Mesothelial cell of epicardium (in vitro differentiated cells): ENCODE measurements at regions not wholly inside any gene's neighbourhood (a gene's known extent, or its start where the extent isn't known, plus 50 kb on each side); places are given as distances from the start of the nearest gene placed in this dataset.

Experiments used
- DNase-seq, 2 experiments: peaks; one replicate each; pipeline ENCODE4 v3.0.0; 2021; ENCODE audit warnings: low spot score in 2 of 2; ENCODE audit not compliant: unreplicated experiment in 2 of 2
- H3K27ac Mint-ChIP-seq: 2 replicates; pipeline ENCODE4 v1.8.0; 2021; ENCODE audit warnings: mixed read lengths
- H3K27me3 Mint-ChIP-seq: 2 replicates; pipeline ENCODE4 v1.8.0; 2021; ENCODE audit warnings: low read depth, mixed read lengths
- H3K36me3 Mint-ChIP-seq: 2 replicates; pipeline ENCODE4 v1.8.0; 2021; ENCODE audit warnings: mixed read lengths
- H3K4me1 Mint-ChIP-seq: 2 replicates; pipeline ENCODE4 v1.8.0; 2021; ENCODE audit warnings: mixed read lengths
- H3K4me3 Mint-ChIP-seq: 2 replicates; pipeline ENCODE4 v1.8.0; 2021; ENCODE audit warnings: mild to moderate bottlenecking, moderate library complexity, mixed read lengths
- H3K9me3 Mint-ChIP-seq: 2 replicates; pipeline ENCODE4 v1.8.0; 2021; ENCODE audit warnings: mixed read lengths
- TF ChIP-seq, protein P1 (sequence below): fragments of 200-600 bp; sonication (generic); IDR thresholded peaks from one replicate; pipeline ENCODE4 v1.5.0; 2021; ENCODE audit warnings: antibody characterized with exemption; ENCODE audit not compliant: unreplicated experiment

DNA sequence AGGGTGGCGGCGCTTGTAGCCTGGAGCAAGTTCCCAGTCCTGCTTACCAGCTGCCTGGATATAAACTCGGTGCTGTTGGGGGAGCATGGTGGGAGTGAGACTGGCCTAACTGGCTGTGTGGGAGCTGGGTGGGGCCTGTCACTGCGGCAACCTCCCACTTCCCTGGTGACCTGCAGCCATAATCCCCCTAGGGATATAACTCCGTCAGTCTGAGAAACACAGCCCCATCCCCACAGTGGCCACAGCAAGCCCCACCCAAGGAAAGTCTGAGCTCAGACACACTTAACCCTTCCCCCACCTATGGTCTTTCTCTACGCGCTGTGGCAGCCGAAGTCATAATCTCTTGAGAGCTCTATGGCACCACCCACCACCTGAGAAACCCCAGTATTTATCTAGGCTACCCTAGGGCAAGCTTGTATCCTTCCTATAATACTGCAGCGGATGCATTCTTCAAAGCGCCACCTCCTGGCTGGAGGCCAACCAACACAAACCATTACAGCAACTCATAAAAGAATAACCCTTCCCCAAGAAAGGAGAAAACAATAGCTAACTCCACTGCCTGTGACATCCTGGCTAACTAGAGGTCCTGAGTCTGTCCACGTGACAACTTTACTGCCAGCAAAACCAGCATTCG lies 57.4 kb downstream of the ZNF648 start:
- Mint-ChIP-seq H3K4me3 (peak overlapping the region; percentile 50), H3K9me3 (peaks cover 29% of the 10 kb centered on the region), H3K27ac (peak overlapping the region; percentile 56), H3K4me1 (peaks cover 18% of the 10 kb centered on the region), H3K27me3 (peaks cover 6% of the 10 kb centered on the region), H3K36me3 (no peaks in the 10 kb centered on the region)
- DNase-seq, result peak in 1 of 2 experiments; percentile 41
- TF ChIP-seq, protein P1, sequence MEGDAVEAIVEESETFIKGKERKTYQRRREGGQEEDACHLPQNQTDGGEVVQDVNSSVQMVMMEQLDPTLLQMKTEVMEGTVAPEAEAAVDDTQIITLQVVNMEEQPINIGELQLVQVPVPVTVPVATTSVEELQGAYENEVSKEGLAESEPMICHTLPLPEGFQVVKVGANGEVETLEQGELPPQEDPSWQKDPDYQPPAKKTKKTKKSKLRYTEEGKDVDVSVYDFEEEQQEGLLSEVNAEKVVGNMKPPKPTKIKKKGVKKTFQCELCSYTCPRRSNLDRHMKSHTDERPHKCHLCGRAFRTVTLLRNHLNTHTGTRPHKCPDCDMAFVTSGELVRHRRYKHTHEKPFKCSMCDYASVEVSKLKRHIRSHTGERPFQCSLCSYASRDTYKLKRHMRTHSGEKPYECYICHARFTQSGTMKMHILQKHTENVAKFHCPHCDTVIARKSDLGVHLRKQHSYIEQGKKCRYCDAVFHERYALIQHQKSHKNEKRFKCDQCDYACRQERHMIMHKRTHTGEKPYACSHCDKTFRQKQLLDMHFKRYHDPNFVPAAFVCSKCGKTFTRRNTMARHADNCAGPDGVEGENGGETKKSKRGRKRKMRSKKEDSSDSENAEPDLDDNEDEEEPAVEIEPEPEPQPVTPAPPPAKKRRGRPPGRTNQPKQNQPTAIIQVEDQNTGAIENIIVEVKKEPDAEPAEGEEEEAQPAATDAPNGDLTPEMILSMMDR, result no peak

DNA sequence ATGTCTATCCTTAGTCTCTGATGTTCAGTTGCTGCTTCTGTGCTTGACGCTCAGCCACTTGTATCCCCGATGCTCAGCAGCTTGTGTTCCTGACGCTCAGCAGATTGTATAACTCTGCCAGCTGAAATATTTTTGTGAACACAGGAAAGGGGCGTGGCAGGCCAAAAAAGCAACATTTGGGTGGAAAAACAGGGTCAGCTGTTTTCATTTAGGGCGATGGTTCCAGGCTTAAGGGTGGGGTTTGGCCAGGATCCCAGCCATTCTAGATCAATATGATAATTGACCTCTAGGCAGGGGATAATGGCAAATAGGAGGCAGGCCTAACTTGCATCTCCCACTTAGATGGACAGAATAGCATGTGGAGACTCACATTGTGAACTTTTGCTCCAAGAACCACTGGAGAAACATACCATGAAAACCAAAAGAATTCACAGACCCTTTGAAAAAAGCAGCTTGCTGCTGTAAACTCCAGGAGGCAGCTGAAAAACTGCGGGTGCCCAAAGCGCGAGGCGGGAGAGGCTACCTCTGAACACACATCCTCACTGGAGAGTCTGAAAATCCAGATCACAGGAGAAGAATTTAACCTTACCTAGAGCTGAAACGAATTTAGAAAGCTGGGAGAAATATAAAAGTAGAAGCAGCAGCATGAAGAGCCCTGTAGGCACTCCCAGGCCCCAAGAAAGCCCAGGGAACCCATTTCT lies 58.3 kb downstream of the ZNF648 start:
- H3K27me3 Mint-ChIP-seq, result peaks cover 13% of the 10 kb centered on the region
- H3K27ac Mint-ChIP-seq, result peak overlapping the region; percentile 84

DNA sequence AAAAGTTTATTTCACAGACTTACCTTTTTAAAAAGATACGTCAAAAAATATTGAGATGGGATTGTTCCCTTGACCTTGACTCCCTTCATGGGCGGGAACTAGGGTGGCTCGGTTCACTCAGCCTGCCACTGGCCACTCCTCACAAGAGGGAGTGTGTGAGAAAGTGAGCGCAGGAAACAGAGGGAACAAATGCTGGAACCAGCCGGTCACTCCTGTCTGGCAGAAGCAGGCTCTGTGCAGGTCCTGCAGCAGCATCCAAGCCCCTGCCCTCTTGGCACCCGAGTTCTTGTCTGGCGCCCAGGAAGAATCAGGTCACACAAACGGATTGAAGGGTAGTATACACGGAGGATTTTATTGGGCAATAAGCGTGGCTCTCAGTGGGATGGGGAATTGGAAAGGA lies 58.9 kb downstream of the ZNF648 start:
- TF ChIP-seq, protein P1, result no peak
- H3K27ac Mint-ChIP-seq, result no peak overlapping the region
- H3K9me3 Mint-ChIP-seq, result peaks cover 15% of the 10 kb centered on the region
- H3K27me3 Mint-ChIP-seq, result peaks cover 13% of the 10 kb centered on the region
- DNase-seq, result no peak
- peaks cover 18% of the 10 kb centered on the region for H3K4me1 Mint-ChIP-seq
- no peak overlapping the region for H3K4me3 Mint-ChIP-seq
- H3K36me3 Mint-ChIP-seq, result no peaks in the 10 kb centered on the region

More for the DNA sequence above, 58.3 kb downstream of the ZNF648 start:
- TF ChIP-seq, protein P1, result no peak
- DNase-seq, result no peak
- Mint-ChIP-seq H3K4me3 (peak overlapping the region; percentile 46), H3K9me3 (peaks cover 20% of the 10 kb centered on the region), H3K36me3 (no peaks in the 10 kb centered on the region), H3K4me1 (peaks cover 18% of the 10 kb centered on the region)

DNA sequence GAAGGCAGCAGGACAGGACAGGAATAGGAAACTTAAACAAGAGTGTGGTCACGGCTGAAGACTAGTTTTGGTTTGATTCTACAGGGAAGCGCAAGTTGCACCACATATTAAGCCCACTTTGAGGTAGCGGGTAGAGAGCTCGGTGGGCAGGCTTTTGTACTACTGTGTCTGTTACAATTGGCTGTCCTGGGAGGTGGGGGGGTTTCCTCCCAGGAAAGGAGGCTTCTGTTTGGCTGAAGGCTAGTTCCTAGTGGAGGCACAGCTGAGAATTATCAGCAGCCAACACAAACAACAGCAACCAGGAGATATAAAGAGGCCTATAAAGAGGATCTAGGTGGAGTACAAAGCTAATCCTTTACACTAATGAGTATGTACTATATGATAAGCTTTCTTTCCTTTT lies 62.7 kb downstream of the ZNF648 start:
- H3K27me3 Mint-ChIP-seq, result peaks cover 29% of the 10 kb centered on the region
- no peak overlapping the region for H3K4me3 Mint-ChIP-seq
- no peaks in the 10 kb centered on the region for H3K36me3 Mint-ChIP-seq
- TF ChIP-seq, protein P1, result no peak
- DNase-seq, result no peak
- peaks cover 11% of the 10 kb centered on the region for H3K4me1 Mint-ChIP-seq
- H3K27ac Mint-ChIP-seq, result no peak overlapping the region
- H3K9me3 Mint-ChIP-seq, result no peaks in the 10 kb centered on the region

DNA sequence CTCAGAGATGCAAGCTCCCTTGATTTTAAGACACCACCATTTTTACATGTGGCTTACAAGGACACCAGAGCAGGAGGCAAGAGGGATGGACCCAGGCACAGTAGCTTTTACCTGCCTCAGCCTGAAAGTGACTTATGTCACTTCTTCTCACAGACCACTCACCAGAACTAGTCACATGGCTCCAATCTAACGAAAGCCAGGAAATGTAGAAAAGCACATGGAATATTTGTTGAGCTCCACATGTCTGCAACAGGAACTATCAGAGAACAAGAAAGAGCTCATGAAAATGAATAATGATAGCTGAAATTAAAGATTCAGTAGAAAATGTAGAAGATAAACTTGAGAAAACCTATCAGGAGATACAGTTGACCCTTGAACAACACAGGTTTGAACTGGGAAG lies 69.4 kb downstream of the ZNF648 start:
- H3K36me3 Mint-ChIP-seq, result no peaks in the 10 kb centered on the region
- DNase-seq, result no peak
- H3K4me3 Mint-ChIP-seq, result no peak overlapping the region
- H3K4me1 Mint-ChIP-seq, result no peaks in the 10 kb centered on the region
- peaks cover 19% of the 10 kb centered on the region for H3K27me3 Mint-ChIP-seq
- H3K9me3 Mint-ChIP-seq, result no peaks in the 10 kb centered on the region
- TF ChIP-seq, protein P1, result no peak
- H3K27ac Mint-ChIP-seq, result no peak overlapping the region
